ENCODE measurements at regions not wholly inside any gene's neighbourhood (a gene's known extent, or its start where the extent isn't known, plus 50 kb on each side); places are given as distances from the start of the nearest gene placed in this dataset.
"Not testable (repeated sequence)": the region's sequence is repeated elsewhere in the genome, so short reads cannot be mapped to it uniquely, and the experiment has no call there.

DNA sequence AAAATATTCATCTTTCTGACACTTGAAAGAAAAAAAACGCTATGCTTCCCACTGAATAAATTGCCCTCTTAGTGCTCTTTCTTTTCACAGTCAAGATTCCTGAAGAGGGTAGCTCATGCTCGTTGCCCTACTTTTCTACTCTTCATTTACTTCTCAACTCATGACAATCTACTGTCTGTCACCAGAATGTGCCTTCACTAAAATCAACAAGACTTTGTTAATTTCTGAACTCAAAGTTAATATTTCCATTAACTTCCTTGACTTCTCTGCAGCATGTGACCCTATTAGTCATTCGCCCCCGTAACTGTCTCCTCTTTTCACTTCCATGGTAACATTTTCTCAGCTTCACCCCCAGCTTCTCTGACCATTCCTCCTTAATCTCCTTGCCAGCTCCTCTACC lies 98.9 kb upstream of the MAPRE2 start:
- no peak for DNase-seq

DNA sequence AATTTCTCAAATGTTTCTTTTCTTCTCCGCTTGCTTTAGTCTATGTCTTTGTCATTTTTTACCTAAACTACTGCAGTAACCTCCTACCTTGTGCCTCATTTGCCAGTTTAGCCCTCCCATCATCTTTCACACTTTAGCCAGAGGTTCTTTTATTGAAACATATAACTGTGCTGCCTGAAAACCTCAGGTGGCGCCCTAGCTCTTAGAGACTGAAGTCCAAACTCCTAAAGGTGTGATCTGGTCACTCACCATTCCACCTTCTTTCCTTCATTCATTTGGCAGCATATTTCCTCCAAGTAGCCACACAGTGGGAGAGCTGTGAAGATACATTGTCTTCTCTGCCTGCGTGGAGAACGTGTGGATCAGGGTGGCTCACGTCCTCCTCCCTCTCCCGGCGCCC lies 98.2 kb upstream of the MAPRE2 start:
- no peak for DNase-seq

DNA sequence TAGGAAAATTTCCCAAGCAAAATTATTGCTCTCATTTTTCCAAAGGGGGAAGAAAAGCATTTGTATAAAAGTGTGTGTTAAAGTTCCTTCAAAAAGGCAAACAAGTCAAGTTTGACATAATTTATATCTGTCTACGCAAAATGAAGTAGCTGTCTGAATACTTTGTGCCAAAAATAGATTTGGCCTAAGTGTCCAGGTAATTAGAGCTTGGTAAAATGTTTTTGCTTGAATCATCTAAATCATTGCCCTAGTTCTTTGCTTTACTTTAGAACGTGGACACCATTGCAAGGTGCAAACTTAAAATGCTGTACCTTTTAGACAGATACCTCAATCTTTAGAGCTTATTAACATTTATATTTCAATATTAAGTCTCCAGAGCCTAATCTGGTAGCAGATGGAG lies 97.6 kb upstream of the MAPRE2 start:
- DNase-seq = no peak

DNA sequence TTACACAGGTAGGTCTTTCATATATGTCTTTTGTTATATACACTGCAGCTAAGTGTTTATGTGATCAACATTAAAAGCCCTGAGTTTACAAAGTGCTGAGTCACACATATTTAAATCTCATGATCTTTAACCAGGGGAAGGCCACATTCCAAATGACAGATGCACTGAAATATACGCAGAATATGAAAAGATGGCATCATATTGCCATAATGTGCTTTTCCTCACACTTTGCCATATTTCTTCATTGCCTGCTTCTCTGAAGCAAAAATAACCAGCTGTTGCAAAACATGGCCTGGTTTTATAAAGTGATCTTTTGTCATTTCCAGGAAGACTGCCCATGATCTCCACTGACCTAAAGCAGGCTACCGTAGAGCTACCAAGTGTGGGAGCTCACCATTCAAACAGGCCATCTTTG lies 93.5 kb upstream of the MAPRE2 start:
- DNase-seq = no peak

DNA sequence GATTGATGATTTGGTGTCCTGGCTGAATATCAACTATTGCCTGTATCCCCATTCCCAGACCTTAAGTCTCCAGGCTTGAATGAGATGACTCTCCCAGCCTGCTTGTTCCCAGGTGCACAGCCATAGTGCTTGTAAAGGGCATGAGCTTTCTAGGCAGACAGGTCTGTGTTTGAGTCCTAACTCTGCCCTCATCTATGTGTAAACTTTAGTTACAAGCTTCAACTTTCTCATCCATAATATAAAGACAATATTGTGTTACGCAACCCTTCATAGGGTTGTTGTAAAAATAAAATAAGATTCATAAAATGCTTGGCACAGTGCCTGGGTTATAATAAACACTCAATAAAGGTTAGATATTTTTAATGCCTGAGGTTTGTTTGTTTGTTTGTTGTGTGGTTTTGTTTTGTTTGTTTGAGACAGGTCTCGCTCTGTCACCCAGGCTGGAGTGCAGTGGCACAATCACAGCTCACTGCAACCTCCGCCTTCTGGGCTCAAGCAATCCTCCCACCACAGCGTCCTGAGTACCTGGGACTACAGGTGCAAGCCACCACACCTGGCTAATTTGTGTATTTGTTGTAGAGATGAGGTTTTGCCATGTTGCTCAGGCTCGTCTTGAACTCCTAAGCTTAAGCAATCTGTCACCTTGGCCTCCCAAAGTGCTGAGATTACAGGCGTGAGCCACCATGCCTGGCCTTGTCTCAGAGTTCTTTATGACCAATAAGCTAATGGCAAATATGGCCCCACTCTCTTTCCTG lies 89.4 kb upstream of the MAPRE2 start:
- no peak for DNase-seq

DNA sequence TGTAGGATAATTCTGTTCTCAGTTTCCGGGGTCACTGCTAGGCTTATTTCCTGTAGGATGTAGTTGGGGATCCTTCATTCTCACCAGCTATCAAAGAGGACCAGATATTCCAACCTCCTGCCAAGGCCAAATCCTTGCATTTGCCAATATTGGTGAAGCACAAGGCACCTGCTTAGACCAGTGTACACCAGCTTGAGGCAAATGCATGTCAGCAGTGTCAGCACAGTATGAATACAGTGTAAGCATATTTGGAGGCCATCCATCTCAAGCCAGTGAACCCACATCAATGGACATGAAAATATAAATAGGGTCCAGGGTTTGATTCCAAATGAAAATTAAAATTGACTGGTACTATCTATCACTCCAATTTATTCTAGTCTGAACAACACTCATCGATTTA lies 88.0 kb upstream of the MAPRE2 start:
- no peak for DNase-seq

DNA sequence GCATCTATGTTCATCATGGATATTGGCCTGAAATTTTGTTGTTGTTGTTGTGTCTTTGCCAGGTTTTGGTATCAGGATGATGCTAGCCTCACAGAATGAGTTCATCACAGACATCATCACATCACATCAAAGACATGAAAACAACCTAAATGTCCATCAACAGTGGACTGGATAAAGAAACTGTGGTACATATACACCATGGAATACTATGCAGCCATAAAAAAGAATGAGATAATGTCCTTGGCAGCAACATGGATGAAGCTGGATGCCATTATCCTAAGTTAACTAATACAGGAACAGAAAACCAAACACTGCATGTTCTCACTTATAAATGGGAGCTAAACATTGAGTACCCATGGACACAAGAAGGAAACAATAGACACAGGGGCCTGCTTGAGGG lies 85.7 kb upstream of the MAPRE2 start:
- DNase-seq = not testable (repeated sequence)

DNA sequence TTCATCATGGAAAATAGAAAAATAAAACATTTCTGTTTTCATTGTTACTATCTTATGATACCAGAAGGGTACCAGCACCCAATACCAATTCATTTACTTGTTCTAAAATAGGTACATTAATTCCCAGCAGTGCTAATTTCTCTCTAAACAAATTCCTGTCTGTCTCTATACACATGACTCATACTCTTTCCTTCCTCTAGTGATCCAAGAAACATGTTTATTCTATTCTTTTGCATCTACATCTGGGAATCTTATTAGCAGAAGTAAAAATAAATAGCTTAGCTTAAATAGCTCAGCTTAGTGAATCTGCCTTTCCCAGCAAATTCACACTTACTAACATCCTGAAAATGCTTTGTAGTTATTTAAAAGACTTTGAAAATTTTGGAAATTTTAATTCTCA lies 84.5 kb upstream of the MAPRE2 start:
- DNase-seq = no peak

DNA sequence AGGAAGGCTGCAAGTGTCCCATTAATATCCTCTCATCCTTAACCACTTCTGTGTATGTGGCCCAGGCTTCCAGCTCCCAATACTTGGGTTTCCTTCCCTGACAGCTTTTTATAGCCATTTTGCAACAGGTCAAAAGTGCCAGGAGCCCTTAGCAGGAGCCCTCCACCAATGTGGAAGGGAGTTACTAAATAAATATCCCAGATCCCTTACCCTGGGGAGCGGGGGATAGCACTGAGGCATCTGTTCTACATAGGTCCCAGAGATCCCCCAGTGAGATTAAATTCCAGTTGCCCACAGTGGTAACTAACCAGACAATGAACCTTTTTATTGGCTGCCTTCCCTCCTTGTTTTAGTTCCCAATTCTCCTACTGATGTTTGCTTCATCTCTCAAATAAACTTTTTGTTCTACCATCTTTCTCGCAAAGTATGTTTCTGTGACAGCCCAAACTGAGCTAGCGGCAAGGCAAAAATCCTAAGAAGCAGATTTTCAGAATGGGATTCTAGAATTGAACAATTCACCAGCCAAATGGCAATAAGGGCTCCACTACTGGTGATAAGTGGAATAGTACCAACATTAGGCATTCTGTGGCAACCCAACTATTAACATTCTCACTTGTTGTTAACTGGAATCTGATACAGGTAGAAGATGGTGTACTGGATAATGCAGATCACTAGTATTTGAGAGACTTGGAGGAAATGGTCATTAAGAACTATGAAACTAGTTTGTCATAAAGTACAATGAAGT lies 83.9 kb upstream of the MAPRE2 start:
- no peak for DNase-seq

DNA sequence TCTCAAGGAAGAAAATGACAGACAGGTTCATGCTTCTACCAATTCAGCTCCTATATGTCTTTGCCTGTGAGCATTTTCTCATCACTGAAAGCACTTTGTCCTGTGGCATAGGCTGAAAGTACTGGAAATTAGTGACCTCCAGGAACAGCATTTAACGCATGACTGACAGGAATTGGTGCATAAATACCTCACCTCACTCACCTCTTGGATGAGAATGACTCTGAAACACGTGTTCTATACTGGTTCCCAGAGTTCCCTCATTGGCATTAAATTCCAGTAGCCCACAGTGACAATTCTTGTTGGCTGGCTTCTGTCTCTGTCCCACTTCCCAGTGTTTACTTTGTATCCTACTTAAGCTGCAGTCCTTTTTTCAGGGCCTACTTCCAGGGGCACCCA lies 83.4 kb upstream of the MAPRE2 start:
- DNase-seq = no peak

DNA sequence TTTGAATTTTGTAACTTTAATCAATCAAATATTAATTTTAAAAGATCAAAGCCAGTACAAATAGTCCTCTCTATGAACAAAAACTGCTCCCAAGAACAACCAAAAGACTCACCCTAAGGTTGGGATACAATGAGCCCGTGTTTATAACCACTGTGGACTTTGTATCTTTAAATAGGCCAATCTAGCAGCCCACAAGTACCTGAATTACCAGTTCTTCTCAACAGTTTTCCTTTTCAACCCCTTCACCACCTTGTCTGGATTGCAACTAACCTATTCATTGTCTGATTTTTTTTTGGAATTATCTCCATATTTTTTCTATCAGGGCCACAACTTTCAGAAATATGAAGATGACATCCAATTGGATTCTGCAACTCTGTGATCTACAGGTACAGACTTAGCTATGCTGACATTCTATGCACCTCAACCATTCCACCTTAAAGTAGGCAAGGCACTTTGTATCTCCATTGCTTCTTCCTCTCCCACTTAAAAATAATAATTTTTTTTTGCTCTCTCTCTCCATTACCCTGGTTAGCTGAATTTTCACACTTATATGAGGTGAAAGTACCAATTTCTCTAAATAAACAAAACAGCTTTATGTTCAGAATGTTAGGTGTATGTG lies 81.9 kb upstream of the MAPRE2 start:
- DNase-seq = no peak

DNA sequence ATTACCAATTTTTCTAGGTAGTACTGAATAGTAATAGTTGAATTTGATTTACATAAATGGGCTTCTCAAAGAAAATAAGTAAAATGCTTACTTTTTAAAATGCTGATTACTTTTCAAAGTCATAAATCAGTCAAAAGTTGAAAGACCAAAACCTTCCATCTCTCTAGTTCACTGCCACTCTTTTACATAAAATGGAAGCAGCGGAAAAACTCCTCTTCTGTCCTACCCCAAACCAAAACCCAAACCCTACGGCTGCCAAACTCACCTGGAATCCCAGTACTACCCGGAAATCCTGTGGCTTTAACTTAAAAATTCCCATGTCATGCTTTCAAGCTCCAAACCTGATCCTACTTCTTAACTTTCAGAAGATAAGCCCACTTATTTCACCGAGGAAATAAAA lies 81.2 kb upstream of the MAPRE2 start:
- no peak for DNase-seq

DNA sequence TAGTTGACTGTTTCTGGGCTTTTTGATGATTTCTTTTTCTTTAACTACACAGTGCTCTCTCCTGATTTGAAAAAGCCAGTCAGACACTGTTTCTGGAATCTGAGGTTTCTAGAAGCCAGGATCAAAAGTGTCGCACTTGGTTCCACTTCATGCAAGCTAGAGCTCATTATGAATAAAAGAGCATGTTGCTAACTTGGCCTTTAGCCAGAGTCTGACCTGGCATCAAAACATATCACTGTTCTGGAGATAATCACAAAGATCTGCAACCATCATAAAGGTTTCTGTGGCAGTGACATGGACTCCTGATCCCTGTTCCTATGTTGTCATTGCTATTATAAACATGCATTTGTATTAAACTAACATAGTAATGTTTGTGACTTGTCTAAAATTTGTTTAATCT lies 76.1 kb upstream of the MAPRE2 start:
- DNase-seq = no peak

DNA sequence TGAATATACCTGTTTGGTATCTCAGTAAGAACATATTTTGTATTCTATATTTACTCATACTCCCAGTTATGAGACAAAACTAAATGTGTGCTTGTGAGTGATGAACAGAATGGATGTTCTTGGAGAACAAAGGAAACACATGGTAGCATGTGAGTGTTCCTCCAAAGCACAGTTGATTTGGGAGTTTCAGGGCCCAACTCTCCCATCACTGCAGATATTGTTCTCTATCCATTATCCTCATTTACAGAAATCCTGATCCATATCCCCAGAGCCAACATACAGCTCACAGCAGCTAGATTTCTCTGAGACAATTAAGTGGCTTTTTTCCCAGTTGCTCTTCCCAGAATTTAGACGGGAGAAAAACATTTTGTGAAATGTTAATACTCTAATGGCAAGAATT lies 75.6 kb upstream of the MAPRE2 start:
- DNase-seq = no peak

DNA sequence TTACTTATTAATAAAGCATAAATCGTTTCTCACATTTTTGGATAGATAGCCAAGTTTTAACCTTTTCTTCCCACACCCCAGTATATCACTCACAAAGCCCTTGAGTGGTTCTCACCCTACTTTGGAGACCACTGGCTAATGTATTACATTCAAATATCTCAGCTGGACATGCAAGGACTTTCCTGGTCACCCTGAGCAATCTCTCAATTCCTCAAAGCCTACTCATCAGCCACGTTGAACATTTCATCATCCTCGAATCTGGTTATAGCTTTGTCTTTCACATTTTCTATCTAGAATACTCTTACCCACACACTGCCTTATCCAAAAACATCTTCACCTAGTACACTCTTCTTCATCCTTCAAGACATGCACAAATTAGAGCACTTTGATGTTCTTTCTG lies 71.1 kb upstream of the MAPRE2 start:
- no peak for DNase-seq

DNA sequence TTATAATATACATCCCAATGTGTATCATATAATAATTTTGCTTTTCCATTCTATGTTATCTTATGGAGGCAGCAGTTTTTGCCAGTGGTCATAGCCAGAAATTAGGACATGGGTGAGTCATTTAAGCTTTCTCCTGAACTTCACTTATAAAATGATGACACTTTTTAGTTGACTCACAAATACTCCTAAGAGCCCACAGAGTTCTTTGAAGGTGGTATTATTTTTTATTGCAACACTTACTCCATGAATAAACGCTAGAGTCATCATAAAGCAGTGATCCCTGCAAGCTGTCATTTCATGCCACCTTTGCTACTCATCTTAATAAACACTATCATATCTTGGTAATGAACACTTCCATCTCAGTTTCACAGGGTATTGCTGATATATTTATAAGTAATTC lies 69.9 kb upstream of the MAPRE2 start:
- no peak for DNase-seq

DNA sequence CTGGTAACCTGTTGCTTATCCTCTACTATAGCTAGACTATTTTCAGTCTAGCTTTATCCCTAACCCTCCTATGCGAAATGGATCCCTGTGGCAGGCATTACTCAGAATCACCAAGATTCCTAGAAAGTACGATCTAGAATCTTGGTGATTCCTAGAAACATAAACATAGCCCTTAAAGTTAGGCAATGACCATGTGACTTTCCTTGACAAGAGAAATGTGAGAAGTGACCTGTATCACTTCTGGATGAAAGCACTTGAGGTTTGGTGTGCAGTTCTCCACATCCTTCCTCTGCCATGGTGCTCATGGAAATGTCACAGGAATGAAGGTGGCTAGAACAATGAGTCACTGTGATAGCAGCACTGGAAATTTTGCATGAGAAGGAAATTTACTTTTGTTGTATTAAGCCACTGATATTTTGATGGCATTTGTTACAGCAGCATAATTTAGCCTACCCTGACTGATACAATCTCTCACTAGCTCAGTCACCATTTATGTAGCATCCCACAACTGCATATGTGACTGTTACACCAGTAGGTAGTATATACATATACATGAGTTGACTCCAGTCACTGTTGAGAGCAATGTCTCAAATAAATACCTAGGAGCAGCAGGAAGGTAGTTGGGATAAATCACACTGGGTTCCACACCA lies 68.3 kb upstream of the MAPRE2 start:
- no peak for DNase-seq

DNA sequence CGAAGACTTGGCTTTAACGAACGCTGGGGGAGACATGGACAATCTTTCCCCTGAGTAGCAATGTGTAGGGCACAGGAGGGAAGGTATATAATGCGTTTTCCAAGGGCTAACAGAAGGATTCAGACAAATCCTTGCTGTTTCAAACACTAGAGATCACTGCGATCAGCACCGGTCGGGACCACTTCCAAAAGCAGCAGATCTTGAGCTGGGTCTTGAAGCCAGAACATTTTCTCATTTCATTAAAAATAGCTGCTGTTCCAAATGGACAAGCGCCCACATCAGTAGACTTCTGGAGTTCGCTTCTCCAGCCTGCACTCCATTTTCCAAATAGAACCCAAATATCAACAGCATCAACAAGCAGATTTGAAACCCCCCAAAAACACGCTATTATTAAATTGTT lies 65.1 kb upstream of the MAPRE2 start:
- DNase-seq = no peak

DNA sequence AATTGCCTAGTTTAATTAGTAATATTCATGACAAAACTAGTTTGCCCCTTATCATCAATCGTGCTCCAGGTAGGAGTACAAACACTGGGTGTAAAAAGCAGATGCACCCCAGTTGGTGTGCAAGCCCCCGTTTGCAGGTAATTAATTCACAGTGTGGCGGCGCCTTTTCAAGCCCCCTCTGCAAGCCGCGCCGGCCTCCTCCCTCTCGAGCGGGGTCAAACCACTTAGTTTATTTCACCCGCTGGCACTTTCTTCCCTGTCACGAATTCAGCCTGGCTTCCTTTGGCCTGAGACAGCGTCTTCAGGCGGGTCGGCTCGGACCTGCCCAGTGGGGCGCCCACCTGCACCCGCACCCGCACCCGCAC lies 64.7 kb upstream of the MAPRE2 start:
- no peak for DNase-seq

DNA sequence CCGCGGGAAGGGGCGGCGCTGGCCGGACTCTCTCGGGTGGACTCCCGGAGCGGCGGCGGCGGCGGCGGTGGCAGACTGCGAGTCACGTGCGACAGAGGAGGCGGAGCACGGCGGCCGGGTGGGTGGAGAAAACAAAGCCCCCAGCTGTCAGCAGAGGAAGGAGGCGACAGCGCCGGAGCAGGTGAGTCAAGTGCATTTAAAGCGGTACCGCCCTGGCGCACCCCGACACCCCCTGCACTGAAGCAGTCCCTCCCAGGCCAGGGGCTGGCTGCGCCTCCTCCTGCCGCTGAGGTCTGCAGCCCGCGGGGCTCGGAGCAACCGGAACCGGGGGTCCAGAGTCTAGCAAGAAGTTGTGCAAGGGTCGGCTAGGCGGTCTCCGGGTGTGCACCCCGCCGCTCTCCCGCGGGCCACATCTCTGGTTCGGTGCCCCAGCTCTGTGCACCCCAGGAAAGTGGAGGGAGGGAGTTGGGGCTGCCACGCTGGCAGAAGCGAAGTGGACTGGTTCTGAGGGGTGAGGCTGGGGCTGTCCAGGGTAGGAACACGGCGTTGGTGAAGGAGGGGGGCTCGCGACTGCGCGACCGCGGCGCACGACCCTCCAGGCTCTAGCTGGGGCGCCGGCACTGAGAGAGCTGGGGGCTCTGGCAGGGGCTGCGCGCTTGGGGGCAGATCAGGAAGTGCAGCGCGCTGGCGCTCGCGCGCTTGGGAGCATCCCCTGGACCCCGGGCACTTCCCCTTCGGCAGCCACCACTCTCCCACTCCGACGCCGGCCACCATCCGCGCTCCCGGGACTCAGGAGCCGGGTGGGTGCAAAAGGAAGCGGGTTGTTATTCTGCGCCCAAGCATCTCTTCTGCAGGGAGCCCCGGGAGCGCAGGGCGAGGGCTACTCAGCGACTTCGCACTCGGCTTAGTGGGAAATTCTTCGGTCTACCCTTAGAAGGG lies 64.0 kb upstream of the MAPRE2 start:
- DNase-seq = no peak

DNA sequence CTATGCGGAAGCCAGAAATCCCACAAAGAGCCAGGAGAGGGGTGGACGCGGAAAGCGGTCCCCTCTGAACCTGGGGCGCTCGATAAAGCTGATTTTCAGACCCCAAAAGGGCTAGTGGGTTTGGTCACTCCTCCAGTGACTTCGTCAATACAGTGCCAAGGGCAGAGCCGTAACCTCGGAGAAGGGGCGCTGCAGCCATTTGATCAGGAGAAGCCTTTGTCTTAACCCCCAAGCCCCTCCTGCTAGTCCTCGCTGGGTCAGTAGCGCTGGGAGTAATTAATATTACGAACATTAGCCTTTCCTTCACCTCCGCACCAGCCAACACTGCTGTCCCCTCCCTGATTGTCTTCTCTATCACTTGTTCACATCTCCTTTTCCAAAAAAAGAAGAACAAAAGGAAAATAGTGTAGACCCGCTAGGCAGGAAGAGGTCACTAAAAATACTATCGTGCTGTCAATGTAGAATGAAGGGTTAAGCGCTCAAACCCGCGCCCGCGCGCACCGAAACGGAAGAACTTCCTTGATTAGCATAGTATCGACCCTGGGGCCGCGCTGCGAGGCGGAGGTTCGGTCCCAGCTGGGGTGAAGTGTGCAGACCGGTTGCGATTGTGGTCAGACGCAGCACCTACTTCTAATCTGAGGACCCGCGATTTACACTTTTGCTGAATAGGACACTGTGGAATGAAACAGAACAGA lies 63.2 kb upstream of the MAPRE2 start:
- DNase-seq = no peak

DNA sequence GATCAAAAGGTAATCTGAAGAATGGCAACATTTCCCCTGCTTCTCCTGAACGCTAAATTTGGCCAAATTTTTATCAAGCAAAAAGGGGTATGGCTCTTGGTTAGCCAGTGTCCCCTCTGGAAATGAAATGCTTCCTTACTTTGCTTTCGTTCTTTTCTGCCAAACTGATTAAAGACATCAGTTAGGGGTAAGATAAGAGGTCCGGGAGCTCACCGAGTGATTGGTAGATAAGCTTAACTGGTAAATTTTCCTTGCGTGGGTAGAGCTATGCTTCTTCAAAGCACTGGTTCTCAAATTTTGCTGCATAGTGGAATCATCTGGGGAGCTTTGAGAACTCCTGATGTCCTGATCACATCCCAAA lies 62.7 kb upstream of the MAPRE2 start:
- DNase-seq = no peak

Data from SIG-M5 (cell line).